ENCODE measurements at regions not wholly inside any gene's neighbourhood (a gene's known extent, or its start where the extent isn't known, plus 50 kb on each side); places are given as distances from the start of the nearest gene placed in this dataset.

- no peak for DNase-seq (ENCODE audit: low read depth in 1 of 2, low spot score in 1 of 2)
Measured at GRCh38 chr5:74200560-74200959, 440.0 kb downstream of the ENC1 start.

DNA sequence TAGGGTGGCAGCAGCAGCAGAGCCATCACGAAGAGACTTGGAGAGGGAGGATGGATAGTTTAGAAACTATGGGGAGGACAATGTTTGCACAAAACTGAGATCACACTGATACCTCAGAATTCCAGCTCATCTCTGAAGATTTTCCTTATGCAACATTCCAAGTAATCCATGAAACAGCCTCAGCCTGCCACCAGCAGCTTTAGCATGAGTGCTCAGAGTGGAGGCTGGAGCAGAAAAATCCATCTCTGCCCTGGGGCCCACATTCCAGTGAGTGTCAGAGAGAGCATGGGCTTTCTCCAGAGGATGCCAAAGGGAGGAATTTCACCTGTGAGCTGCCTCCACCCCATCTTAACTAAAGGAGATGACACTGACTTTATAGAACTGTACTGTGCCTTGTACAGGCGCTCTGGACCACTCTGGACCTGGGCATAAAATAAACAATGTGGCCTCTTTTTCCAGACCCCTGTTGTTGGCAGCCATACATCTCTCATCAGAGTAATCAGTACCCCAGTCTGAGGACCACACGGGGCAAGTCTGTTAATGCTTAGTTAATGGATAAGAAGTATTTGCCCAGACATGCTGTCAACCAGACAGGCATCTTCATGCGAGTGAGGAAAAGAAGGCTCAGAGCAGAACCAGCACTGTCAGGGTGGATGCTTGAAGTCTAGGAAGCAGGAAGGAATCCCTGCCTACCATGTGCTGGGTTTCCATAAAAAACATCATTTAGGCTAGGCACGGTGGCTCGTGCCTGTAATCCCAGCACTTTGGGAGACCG lies 440.9 kb downstream of the ENC1 start:
- DNase-seq (ENCODE audit: low read depth in 1 of 2, low spot score in 1 of 2) = no peak

DNA sequence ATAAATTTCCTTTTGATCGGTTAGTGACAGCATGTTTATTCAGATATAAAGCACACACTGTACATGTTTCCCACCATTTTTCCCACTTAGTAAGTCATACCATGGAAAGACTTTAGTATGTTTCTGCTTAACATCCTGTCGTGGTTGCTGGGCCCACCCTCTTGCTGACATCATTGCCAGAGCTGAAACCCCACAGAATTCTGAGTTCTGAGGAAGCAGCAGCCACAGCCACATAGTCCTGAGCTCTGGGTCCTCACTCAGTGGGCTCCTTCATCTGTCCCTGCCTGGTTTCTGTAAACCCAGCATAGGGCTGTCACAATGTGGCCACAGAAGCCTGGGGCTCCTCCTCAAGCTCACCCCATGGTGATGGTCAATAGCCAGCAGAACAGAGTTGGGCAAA lies 441.5 kb downstream of the ENC1 start:
- DNase-seq (ENCODE audit: low read depth in 1 of 2, low spot score in 1 of 2) = no peak

- no peak for DNase-seq (ENCODE audit: low read depth in 1 of 2, low spot score in 1 of 2)
Measured at GRCh38 chr5:74198156-74198555, 442.4 kb downstream of the ENC1 start.

GRCh38 chr5:74196233-74196632 lies 444.3 kb downstream of the ENC1 start:
- no peak for DNase-seq (ENCODE audit: low read depth in 1 of 2, low spot score in 1 of 2)

DNA sequence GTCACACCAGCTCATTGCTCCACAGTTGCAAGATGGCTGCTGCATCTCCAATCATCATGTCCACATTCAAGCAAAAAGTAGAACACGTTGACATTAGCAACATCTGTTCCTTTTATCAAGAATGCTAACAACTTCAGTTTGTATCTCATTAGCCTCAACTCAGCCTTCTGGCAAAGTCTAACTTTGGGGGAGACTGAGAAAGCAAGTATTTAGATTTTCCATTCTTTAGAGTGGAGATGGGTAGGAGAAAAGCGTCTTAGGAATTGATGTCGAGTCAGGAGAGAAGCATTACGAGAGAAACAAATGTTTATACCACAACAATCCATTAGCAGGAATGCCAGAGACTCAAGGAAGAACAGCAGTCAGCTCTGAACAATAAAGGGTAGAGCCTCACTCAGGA lies 446.3 kb downstream of the ENC1 start:
- no peak for DNase-seq (ENCODE audit: low read depth in 1 of 2, low spot score in 1 of 2)

DNA sequence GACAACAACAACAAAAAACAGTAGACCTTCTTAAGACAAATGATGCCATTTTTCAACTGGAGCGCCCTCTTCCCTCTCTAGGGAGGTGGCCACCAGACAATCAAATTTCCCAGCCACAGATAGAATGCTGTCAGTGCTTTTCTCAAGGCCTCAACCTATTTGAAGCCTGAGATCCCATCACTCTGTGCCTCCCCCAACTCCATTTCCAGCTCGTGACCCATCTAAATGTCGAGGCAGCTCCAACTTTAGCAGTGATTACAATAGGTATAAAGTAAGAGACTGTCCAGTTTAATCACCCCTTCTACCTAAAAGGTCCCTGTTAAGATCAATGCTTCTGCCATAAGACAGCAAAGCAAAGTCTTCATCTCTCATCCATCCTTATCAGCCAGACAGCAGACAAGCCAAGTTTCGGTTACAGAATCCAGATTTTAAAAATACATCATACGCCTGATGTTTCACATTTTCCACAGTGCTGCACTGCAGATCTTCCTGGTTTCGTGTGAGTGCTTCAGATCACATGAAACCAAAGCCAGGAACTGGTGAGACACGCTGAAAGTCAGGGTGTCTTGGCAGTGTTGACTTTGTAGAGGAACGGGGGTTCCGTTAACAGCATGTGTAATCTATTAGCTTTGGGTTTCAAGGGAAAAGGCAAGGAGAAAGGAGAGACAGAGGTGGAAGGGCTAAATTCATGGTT lies 447.8 kb downstream of the ENC1 start:
- DNase-seq (ENCODE audit: low read depth in 1 of 2, low spot score in 1 of 2) = no peak

GRCh38 chr5:74188351-74189105 lies 452.0 kb downstream of the ENC1 start:
- no peak for DNase-seq (ENCODE audit: low read depth in 1 of 2, low spot score in 1 of 2)

DNA sequence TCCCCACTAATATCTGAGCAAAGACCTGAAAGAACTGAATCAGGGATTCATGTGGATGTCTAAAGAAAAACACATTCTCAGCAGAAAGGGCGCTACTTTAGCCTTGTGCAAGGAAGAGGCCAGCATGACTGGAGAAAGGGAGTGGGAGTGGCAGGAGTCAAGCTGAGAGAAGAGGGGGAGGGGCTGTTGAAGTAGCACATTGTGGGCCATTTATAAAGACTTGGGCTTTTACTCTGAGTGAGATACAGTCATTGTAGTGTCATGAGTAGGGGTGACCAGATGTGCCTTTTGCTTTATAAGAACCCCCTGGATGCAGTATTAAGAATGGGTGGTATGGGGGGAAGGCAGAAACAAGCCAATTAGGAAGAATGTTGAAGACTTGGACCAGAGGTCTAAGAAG lies 452.8 kb downstream of the ENC1 start:
- no peak for DNase-seq (ENCODE audit: low read depth in 1 of 2, low spot score in 1 of 2)

DNA sequence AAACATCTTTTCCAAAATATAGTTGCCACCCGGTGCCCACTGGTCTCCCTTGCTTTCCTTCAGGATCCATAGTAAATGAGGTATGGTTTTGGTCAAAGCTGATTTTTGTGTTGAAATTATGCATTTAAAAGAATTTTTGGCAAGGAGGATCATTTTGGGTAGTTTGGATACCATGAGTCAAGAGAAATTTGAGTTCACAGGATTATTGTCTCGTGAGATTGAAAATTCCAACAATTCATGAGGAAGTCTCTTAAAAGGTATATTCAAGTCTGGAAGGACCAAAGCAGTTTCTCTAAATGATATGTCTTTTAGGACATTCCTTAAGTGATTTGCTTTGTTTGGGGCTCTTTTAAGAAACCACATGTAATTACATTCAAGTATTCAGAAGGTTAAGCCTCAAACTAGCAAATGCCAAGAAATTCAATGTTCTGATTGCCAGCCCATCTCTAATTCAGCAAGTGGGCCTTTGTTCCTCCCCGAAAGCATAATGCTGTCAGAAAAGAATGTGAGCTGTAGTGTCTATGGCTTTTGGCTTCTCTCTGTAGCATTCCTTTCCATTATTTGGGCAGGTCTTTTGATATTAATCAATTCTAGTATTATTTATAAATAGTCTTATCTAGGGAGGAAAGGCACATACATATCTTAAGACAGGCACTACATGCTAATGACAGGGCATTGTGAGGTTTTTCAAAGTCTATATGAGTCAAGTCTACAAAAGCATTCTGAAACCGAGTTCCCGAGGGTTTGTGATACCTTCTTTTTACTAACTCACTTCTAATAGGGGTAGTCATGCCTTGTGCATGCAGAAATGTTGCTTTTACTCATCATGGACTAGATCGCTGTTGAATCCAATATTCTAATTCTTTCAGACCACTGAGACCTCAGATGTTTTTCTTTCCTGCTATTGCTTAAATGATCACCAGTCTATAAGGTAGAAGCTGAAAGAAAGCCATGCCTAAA lies 453.9 kb downstream of the ENC1 start:
- DNase-seq (ENCODE audit: low read depth in 1 of 2, low spot score in 1 of 2) = no peak

DNA sequence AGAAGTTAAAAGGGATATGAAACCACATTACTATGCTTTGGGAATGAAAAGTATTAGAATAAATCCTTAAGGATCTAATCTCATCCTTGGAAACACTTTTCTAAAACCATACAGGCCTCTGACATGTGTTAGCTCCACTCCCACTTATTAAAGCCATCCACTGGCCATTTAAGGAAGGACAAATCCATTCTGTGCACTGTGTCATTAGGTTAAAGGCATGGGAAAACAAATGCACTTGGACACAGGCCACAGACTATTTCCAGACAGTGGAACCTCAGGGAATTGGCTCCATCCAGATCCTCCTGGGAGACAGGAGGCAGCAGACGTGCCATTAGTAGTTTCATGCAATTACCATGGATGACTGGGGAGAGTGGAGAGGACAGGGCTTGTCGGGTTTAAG lies 454.9 kb downstream of the ENC1 start:
- DNase-seq (ENCODE audit: low read depth in 1 of 2, low spot score in 1 of 2) = no peak

- DNase-seq (ENCODE audit: low read depth in 1 of 2, low spot score in 1 of 2) = no peak
Measured at GRCh38 chr5:74184649-74185048, 455.9 kb downstream of the ENC1 start.

DNA sequence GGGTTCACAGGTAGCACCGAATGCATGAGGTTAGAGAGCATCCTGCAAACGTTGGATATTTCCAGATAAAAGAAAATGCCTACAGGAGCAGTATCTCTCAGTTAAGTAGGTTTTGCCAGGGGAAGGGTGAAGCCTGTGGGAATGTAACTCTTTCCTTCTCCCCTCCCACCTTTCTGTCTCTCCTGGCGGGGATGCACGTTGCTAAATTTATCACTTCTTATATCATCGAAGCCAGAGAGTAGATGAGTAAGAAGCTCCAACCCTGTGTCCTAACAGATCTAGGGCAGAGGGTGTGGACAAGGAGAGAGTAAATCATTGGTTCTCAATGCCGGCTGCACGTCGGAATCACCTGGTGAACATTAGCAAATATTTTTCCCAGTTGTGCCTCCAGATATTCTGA lies 457.5 kb downstream of the ENC1 start:
- DNase-seq (ENCODE audit: low read depth in 1 of 2, low spot score in 1 of 2) = no peak

- no peak for DNase-seq (ENCODE audit: low read depth in 1 of 2, low spot score in 1 of 2)
Measured at GRCh38 chr5:74182603-74183002, 457.9 kb downstream of the ENC1 start.

- DNase-seq (ENCODE audit: low read depth in 1 of 2, low spot score in 1 of 2) = no peak
Measured at GRCh38 chr5:74179701-74180100, 460.8 kb downstream of the ENC1 start.

DNA sequence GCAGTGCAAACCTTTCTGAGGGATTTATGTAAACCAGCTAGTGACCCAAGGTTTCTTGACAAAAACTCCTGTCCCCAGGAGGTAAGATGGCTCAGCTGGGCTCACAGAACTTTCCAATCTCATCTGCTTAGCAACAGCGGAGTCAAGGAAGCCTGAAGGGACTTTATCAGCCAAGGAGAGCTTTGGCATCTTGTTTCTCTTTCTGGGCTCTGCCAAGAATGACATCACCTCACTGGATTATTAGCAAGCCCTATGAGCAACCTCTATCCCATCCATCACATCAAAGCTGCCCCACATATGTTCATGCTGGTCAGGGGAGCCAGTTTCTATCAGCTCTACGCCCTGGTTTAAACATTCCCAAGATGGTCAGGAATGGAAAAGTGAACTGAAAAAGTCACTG lies 461.3 kb downstream of the ENC1 start:
- no peak for DNase-seq (ENCODE audit: low read depth in 1 of 2, low spot score in 1 of 2)

DNA sequence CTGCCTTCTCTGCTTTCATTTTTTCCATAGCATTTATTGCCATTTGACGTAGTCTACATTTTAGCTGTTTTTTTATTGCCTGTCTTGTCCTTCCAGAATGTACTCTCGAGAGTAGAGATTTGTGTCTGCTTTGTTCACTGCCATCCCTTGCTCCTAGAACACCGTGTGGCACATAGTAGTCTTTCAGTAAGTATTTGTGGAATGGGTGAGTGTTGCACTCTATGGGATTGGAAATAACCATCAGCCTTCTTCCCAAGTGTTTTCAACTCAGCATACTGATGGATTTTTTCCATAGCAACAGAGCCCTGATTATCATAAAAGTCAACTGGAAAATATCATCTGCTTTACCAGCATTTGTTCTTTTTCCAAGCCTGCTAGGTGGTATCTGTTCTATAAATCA lies 462.6 kb downstream of the ENC1 start:
- DNase-seq (ENCODE audit: low read depth in 1 of 2, low spot score in 1 of 2) = no peak

GRCh38 chr5:74174366-74174765 lies 466.2 kb downstream of the ENC1 start:
- DNase-seq (ENCODE audit: low read depth in 1 of 2, low spot score in 1 of 2) = no peak

DNA sequence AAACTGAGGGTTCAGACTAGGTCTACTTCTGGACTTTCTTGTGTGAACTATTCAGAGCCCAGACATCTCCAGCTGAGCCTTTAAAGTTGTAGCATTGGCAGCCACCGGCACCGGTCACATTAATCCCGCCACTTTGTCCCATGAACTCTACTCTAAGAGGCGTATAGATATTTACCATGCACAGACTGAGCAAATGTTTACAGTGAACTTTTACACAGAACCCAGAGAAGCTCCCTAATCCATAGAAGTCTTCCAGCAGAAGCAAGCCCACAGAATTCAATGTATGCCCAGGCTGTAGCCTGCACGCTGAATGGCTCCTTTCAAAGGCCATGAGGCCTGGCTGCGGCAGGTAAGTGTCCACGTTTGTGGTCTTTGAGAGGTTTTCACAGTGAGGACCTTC lies 466.9 kb downstream of the ENC1 start:
- no peak for DNase-seq (ENCODE audit: low read depth in 1 of 2, low spot score in 1 of 2)

GRCh38 chr5:74173241-74173640 lies 467.3 kb downstream of the ENC1 start:
- DNase-seq (ENCODE audit: low read depth in 1 of 2, low spot score in 1 of 2) = no peak

DNA sequence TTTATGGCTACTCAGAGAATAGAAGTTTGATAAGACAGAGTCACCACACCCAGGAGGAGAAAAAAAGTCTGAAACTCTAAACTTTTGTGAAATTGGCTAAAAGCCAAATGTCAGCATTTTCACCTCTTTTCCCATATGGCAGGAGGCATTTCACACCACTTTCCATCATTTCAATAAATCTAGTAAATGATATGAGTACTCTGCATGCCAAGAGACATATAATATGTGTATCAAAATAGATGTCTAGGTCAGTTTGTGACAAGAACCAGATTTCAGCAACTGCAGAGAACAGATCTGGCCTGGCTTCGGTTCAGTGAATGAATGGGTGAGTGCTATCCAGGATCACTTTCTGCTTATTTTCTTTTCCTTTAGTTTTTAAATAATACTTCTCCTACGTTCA lies 470.8 kb downstream of the ENC1 start:
- no peak for DNase-seq (ENCODE audit: low read depth in 1 of 2, low spot score in 1 of 2)
